Lung microvascular endothelial cell (primary cell): ENCODE measurements at regions not wholly inside any gene's neighbourhood (a gene's known extent, or its start where the extent isn't known, plus 50 kb on each side); places are given as distances from the start of the nearest gene placed in this dataset.
"Not testable (repeated sequence)": the region's sequence is repeated elsewhere in the genome, so short reads cannot be mapped to it uniquely, and the experiment has no call there.

Experiments used
- DNase-seq, 2 donors: peaks; one replicate each; pipeline versions ENCODE4 v3.0.0 to v3.0.0-alpha.2; 2010; ENCODE audit warnings: low read depth in 2 of 2

GRCh38 chr2:82260521-82260920, 1956.0 kb upstream of the LRRTM1 start:
- no peak for DNase-seq

DNA sequence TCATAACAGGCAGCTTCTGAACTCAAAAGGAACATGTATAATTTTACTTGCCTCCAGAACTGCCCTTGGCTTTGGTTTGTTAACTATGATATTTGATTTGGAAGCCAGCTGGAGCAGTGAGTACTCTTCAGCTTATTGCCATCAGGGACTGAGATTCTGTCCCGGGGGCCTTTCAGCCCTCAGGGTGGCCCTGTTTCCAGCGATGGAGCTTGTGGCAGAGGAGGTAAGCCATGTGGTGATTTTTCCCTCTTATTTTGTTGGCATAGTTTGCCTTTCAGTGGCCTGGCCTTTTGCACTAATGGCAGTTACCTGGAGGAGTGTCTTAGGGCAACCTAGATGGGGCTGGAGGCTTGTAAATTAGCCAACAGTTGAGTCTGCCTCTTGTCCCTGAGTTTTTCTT, 1955.0 kb upstream of the LRRTM1 start:
- no peak for DNase-seq

DNA sequence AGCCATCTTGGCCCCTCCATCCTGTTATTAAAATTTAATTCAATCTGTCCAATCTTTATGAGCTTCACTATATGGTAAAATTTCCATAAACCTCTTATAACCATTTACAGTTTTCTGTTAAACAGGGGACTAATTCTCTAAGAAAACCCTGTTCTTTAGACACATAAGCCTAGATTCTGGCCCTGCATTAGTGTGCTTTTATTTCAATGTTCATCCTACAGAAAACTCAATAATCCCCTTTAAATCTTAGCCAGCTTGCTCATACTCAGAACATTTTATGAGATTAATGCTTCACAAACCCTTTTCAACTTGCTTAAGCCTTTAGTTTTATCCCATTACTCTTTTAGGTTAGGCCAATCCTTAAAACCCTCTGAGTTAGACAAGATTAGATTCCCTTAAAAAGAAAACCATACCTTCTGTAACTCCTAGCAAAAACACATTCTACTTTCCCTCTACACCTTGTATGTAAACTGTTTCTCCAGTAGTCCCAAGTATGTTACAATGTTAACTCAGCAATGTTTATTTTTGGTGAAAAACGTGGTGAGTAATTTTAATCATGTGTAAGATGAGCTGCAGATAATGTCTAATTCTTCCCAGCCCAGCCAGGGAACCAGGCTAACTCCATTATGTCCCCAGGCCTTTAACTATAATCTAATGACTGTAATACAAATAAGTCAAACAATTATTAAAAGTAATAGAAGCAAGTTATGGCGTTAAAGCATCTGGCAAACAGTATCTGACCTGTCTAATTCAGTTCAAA, 1953.4 kb upstream of the LRRTM1 start:
- DNase-seq = no peak

DNA sequence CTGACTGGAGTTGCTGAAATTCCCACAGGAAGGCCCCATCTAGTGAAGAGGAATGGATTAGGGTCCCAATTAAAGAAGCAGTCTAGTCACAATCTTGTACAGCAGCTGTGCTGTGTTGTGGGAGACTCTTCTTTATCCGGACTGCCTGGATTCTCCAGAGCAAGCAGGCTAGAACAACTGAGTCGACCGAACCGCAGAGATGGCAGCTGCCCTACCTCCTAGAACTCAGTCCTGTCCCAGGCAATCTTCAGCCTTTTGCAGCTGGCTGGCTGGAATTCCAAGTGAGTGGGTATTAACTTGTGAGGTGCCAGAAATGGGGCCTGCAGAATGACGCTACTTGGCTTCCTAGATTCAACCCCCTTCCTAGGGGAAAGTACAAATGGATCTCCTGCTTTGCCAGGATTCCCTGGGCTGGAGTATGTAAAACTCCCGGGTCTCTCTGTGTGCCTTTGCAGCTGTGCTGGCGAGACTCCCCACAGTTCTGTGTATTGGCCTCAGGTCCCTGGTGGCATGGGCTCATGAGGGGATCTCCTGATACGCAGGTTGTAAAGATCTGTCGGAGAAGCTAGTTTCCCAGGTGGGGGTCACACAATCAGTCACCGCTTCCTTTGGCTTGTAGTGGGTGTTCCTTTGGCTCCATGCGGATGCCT, 1952.6 kb upstream of the LRRTM1 start:
- no peak for DNase-seq

GRCh38 chr2:82256288-82256687, 1951.7 kb upstream of the LRRTM1 start:
- DNase-seq = no peak

DNA sequence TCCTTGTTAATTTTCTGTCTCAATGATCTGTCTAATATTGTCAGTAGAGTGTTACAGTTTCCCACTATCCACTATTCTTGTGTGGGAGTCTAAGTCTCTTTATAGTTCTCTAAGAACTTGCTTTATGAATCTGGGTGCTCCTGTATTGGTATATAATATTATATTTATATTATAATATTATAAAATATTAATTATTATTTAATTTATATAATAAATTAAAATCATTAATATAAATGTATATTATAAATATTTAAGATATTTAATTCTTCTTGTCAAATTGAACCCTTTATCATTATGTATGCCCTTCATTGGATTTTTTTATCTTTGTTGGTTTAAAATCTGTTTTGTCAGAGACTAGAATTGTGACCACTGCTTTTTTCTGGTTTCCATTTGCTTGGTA, 1950.2 kb upstream of the LRRTM1 start:
- DNase-seq = no peak

GRCh38 chr2:82246220-82246775, 1941.7 kb upstream of the LRRTM1 start:
- DNase-seq = no peak

GRCh38 chr2:82239176-82239575, 1934.6 kb upstream of the LRRTM1 start:
- DNase-seq = no peak

DNA sequence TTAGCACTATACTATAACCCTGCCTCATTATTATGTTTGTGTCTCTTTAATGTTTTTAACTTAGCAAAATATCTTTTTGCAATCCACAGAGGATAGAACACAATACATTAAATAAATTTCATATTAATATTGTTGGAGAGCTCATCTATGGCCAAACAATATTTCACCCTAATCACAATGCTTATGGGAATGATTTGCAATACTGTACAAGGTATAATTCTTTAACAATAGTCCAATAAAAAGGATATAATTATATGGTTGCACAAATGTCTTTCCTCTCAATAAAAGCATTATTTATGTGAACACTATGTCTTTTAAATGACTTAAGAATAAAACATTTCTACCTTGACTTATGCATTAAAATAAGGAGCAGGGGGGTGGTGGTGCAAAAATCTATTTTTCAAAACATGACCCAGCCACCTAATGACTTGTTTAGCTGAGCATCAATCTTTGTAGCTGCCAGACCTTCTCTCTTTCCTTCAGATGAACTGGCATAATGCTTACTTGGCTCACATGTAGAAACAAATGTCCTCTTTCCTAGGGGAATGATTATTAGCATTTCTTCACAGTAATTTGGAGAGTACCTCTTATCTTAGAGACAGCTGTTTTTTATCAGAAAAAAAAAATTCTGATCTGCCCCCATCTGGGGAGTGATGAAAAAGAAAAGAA, 1933.6 kb upstream of the LRRTM1 start:
- no peak for DNase-seq

DNA sequence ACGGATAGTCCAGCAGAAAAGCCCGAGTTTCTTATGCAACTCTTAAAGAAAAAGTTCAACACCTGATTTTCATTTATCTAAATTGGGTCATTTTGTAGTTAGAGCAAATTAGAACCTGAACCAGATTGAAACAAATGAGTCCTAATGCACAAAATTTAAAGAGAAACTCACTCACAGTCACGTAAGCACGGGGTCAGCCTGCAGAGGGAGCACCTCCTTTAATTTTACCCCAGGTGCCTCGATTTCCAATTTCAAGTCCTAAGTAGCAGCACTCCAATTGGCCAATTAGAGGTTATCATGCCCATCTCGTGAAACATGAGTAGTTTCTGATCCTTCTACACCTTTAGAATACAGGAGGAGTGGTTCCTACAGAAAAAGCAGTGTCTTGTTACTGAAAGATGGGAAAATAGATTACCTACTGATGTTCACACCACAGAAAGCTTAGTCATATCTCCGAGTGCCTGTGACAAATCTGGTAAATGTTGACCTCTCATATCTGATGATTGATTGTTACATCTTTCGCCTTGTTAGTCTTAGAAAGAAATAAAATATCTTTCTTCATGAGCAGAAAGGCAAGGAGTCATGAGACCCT, 1929.8 kb upstream of the LRRTM1 start:
- no peak for DNase-seq

GRCh38 chr2:82233806-82234205, 1929.3 kb upstream of the LRRTM1 start:
- no peak for DNase-seq

GRCh38 chr2:82230406-82230805, 1925.9 kb upstream of the LRRTM1 start:
- DNase-seq = no peak

DNA sequence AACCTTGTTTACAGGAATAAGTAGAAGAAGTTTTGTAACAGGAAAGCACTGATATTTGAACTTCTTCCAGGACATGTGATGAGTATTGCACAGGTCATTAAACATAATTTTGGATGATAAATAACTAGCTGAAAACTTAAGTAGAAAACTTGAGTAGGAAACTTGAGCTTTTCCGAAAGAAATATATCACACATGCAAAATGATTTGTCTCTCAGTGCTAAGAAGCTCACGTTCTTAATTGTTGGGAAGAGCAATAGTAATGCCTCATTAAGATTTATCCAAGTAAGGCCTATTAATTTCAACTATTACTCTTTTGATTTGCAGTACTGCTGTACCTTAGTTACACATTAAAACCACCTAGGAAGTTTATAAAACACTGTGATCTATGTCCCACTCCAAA, 1921.9 kb upstream of the LRRTM1 start:
- no peak for DNase-seq

- DNase-seq = no peak
Observed at GRCh38 chr2:82224301-82224940, 1919.9 kb upstream of the LRRTM1 start.

DNA sequence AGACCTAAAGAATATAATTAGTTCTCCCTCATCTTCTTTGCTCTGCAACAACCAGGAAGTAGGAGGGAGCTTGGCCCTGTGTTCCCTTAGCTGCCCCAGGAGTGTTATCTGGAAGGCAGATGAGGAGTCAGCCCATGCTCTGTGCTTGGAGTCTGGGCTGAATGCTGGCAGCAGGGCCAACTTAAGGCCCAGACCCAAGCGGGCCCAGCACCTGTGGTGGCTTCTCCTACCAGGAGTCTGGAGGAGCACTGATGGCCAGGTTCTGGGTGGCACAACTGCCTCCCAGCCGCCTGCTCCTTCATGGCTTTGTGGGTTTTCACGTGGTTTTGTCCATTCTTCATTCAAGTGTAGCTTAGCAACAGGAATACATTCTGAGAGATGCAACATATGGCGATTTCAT, 1910.7 kb upstream of the LRRTM1 start:
- no peak for DNase-seq

DNA sequence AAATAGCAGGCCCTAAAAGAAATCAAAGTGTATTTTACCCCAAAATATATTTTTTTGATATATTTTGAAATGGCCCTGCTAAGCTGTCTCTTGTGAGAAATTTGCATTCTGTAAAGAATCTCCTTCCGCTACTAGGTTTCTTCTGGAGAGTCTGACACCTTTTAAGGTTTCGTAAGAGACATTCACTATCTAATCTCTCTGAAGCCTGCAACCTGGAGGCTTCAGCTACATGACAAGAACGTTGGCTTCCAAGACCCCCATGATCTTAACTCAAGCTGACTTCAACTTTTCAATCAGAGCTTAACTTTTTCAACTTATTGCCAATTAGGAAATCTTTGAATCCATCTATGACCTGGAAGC, 1894.9 kb upstream of the LRRTM1 start:
- no peak for DNase-seq

DNA sequence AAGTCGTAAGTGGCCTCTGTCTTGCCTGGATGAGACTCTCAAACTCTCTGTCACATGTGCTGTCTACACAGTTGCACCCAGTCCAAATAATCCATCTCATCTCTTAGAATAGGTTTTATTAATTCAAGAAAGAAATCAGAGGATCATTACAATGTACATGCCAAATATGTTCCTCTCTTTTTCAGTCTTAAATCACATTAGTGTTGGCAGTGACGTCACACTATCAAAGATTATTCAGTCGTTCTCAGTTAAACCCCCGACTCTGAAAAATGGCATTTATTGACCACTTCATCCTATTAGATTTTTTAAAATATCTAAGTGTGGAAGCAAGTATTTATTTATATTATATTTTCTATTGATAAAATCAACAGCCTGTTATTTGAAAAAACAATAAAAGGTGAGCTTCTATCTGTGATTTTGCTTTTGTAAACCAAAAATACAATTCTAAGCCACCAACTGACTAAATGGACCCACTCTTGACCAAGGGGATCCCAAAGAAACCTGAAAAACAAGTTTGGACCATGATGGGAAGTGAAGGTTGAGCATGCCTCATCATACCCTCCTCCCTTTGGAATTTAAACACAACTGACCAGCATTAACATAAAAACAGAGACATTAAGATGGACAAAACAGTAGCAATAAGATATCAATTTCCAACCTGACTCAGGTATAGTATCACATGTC, 1894.4 kb upstream of the LRRTM1 start:
- no peak for DNase-seq

GRCh38 chr2:82182270-82182669, 1877.7 kb upstream of the LRRTM1 start:
- DNase-seq = no peak

DNA sequence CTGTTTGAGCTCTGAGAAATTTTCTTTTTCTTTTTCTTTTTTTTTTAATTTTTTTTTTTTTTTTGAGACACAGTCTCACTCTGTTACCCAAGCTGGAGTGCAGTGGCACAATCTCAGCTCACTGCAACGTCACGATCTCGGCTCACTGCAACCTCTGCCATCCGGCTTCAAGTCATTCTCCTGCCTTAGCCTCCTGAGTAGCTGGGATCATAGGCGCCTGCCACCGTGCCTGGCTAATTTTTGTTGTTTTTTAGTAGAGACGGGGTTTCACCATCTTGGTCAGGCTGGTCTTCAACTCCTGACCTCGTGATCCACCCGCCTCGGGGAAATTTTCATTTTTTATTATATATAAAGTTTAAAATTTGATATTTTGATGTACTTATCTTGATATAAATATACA, 1870.7 kb upstream of the LRRTM1 start:
- not testable (repeated sequence) for DNase-seq

- DNase-seq = no peak
Observed at GRCh38 chr2:82172483-82172882, 1867.9 kb upstream of the LRRTM1 start.

DNA sequence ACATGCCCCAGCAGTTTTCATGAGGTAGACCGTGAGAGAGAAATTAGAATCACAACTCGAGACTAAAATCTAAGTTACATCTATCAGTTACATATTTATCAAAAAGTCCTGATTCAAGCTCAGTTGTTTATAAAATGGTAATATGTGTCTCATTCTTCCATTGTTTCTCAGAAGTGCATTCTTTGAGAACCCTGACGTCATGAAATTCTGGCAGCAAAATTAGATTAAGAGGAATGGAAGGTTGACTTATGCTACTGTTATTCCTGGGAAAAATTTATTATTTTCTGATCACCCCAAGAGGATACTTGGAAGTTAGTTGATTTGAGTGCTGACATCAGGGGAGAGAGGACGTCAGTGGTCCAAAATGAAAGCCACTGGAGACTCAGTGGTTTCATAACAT, 1864.8 kb upstream of the LRRTM1 start:
- no peak for DNase-seq
